ENCODE measurements at regions not wholly inside any gene's neighbourhood (a gene's known extent, or its start where the extent isn't known, plus 50 kb on each side); places are given as distances from the start of the nearest gene placed in this dataset.

DNA sequence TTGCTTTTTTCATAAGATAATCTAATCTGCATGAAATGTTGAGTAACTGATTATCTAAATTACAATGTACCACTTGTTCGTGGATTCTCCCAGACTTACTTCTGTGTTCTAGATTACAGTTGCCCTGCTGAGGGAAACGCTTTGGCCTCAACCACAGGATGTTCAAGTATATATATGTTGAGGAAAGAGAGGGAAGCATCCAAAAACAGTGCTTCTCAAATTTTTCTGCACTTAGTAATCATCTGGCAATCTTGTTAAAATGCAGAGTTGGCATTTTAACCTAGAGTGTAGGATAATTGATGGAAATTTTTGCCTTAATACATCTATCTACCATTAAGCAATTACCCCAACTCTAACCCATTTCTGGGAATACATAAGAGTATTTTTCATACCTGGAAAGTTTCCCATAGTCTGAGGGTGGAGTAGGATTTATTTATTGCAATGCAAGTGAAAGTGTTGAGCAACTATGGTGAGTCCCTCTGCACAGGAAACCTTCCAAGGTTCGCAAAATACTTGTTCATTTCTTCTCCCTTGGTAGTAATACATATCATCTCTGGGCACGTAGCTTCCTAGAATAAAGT, 59.6 kb upstream of the C1GALT1 start:
- DNase-seq = no peak

DNA sequence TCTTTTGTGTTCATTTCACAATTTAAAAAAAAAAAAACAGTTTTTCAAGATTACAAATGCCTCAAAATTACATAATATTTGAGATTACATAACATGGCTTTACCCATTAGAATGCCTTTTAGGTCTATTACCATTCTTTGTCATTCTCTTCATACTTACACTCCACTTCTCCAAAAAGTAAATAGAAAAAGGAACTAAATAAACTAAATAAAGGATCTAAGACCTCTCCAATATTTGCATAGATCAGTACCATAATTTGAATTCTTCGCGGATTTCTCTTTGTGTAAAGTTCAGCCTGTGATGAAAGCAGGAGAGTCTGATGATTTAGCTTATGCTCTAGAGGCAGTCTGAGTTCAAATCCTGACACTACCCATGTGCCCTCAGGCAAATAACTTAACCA, 56.4 kb upstream of the C1GALT1 start:
- no peak for DNase-seq

DNA sequence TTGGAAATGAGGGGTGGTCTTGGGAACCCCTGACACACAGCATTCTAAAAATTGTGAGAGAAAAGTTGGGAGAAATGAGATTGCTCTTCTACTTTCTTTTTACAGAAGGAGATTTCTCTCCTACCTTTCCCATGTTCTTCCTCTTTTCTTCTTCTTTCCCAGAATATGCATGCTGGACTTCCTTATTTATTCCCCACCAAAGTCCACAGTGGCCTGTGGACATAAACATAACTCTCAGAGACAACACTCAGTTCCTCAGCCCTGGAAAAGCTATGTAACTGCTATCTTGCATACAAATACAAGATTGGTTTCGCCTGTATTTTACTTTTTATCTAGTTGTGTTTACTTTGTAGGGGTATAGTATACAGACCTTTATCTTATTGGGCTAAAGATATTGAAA, 54.6 kb upstream of the C1GALT1 start:
- DNase-seq = no peak

DNA sequence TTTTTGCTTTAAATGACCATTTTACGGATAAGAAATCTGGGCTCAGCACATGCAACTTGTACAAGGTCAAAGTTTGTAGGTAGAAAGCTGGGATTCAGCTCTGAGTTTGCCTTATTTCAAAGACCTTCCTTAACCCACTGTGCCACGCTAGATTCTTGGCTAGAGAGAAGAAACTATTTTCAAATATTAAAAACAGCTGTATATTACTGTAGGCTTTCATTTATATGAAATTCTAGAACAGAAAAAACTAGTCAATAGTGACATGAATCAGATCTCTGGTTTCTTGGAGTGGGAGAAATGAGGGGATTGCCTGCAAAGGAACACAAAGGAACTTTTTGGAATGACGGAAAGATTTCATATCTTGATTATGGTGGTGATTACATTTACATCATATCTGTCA, 53.0 kb upstream of the C1GALT1 start:
- no peak for DNase-seq

DNA sequence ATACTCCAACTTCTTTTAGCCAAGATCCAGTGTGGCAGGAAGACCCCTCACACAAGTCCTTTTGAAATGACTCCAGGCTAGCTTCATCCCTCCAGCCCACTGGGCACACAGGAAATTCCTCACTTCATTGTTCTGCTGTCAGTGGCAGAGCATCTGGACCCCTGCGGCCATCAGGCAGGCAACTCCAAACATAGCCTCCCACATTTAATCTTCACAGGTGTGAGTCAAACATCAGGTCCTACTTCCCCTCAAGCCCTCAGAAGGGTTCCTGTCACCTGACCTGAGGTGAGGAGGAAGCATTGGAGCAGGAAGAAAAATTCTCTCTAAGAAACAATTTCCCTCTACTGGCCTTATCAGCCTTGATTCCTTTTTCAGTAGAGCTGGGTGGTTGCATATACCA, 51.1 kb upstream of the C1GALT1 start:
- DNase-seq = no peak
